ENCODE measurements at regions not wholly inside any gene's neighbourhood (a gene's known extent, or its start where the extent isn't known, plus 50 kb on each side); places are given as distances from the start of the nearest gene placed in this dataset.

- no peaks in the 10 kb centered on the region for H3K36me3 ChIP-seq
- H3K27ac ChIP-seq, result no peak overlapping the region
- H3K4me1 ChIP-seq, result no peaks in the 10 kb centered on the region
- TF ChIP-seq POLR2A (IDR thresholded peaks at IDR 0.05), result no peak
- no peak for TF ChIP-seq CTCF (IDR thresholded peaks at IDR 0.05)
- no peaks in the 10 kb centered on the region for H3K9me3 ChIP-seq
- H3K27me3 ChIP-seq, result no peaks in the 10 kb centered on the region
- DNase-seq, result no peak
- H3K4me3 ChIP-seq, result no peak overlapping the region
Observed at GRCh38 chr4:61085534-61085933, 114.6 kb upstream of the ADGRL3 start.

DNA sequence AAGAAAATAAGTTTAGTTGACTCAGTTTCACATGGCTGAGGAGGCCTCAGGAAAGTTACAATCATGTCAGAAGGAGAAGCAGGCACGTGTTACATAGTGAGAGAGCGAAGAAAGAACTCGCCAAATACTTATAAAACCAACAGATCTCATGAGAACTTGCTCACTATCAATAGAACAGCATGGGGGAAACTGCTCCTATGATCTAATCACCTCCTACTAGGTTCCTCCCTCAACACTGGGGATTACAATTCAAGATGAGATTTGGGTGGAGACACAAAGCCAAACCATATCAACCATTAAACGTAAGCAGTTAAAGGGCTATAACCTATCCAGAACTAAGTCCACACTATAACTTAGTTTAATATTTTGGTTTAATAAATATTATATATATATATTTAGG lies 113.8 kb upstream of the ADGRL3 start:
- no peak overlapping the region for H3K27ac ChIP-seq
- no peaks in the 10 kb centered on the region for H3K27me3 ChIP-seq
- H3K9me3 ChIP-seq, result no peaks in the 10 kb centered on the region
- H3K4me1 ChIP-seq, result no peaks in the 10 kb centered on the region
- H3K36me3 ChIP-seq, result no peaks in the 10 kb centered on the region
- TF ChIP-seq CTCF (IDR thresholded peaks at IDR 0.05) (no peak), POLR2A (IDR thresholded peaks at IDR 0.05) (no peak)
- DNase-seq, result no peak
- no peak overlapping the region for H3K4me3 ChIP-seq

DNA sequence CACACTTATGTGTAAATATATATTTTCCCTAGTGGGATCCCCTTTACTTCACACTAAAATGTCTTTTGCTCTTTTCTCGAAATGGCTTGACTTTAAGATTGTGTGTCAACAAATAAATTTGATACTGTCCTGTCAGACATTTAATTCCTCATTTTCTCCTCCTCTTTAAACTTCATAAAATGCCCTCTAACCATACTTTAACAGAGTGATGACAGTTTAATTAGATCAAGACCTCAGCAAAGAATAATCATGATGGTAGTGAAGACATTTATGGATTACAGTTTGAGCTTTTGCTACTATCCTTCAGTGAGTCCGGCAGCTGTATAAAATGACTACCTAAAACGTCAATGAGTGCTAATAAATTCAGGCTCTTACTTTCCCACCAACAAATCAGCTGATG lies 113.1 kb upstream of the ADGRL3 start:
- Histone ChIP-seq H3K4me3 (no peak overlapping the region), H3K9me3 (no peaks in the 10 kb centered on the region), H3K27me3 (no peaks in the 10 kb centered on the region), H3K36me3 (no peaks in the 10 kb centered on the region), H3K27ac (no peak overlapping the region), H3K4me1 (no peaks in the 10 kb centered on the region)
- TF ChIP-seq CTCF (IDR thresholded peaks at IDR 0.05) (no peak), POLR2A (IDR thresholded peaks at IDR 0.05) (no peak)
- DNase-seq, result no peak

DNA sequence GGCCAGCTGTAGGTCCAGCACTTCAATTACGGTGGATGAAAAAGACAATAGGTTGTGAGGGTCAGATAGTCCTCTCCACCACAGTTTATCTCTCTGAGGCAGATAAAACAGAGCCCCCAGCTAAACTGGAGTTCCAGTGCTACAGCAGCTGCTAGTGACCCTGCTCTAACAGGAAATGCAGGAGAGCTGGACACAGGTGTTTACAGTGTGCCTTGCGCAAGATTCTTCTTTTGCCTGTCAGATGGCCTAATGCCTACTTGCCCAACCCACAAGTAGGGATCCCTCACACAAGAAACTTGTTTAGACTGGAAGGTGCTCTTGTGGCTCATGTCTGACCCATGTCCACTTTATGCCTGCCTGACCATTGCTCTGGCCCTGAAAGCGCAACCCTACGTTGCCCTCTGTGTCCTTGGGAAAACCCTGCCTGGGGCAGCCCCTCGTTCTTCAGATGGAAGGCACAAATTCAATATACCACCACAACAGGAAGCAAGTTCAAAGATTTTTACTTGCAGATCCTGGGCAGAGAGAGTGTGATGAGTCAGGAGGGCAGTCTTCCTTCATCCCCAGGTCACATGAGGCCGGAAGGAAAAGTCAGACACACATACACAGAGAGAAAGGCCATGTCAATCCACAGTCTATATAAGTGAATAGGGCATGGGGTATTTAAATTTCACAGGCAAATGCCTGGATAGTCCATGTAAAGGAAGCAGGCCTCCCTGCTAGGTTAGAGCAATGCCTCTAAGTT lies 105.1 kb upstream of the ADGRL3 start:
- Histone ChIP-seq H3K9me3 (no peaks in the 10 kb centered on the region), H3K4me3 (no peak overlapping the region), H3K36me3 (no peaks in the 10 kb centered on the region), H3K27ac (no peak overlapping the region), H3K27me3 (no peaks in the 10 kb centered on the region), H3K4me1 (no peaks in the 10 kb centered on the region)
- TF ChIP-seq POLR2A (IDR thresholded peaks at IDR 0.05) (no peak), CTCF (IDR thresholded peaks at IDR 0.05) (no peak)
- no peak for DNase-seq

DNA sequence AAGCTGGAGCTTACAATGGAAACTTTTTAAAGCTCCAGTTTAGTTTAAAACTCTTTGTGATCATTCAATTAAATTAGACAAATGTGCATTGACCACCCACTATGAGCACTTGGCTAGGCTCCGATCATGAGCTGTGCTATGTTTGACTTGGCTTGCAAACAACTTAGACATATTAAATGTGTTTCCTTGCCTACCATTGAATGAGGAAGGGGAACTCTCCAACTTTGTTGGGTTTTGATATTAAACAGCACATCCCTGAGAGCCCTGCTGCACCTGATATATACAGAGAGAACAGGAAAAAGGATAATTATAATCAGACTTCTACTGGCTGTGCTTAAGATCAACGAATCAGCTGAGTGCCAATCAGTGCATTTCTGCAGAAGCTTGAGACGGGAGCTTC lies 71.4 kb upstream of the ADGRL3 start:
- H3K27ac ChIP-seq, result no peak overlapping the region
- H3K4me1 ChIP-seq, result no peaks in the 10 kb centered on the region
- no peak for TF ChIP-seq POLR2A (IDR thresholded peaks at IDR 0.05)
- TF ChIP-seq CTCF (IDR thresholded peaks at IDR 0.05), result no peak
- no peak overlapping the region for H3K4me3 ChIP-seq
- H3K9me3 ChIP-seq, result no peaks in the 10 kb centered on the region
- H3K36me3 ChIP-seq, result no peaks in the 10 kb centered on the region
- no peaks in the 10 kb centered on the region for H3K27me3 ChIP-seq
- DNase-seq, result no peak

- DNase-seq, result no peak
- no peak for TF ChIP-seq CTCF (IDR thresholded peaks at IDR 0.05)
- no peak for TF ChIP-seq POLR2A (IDR thresholded peaks at IDR 0.05)
- Histone ChIP-seq H3K36me3 (no peaks in the 10 kb centered on the region), H3K27ac (no peak overlapping the region), H3K4me1 (no peaks in the 10 kb centered on the region), H3K9me3 (no peaks in the 10 kb centered on the region), H3K27me3 (no peaks in the 10 kb centered on the region), H3K4me3 (no peak overlapping the region)
Observed at GRCh38 chr4:61129971-61130370, 70.2 kb upstream of the ADGRL3 start.

Measured in Peyer's patch (tissue), 4 donors.